ENCODE measurements at regions not wholly inside any gene's neighbourhood (a gene's known extent, or its start where the extent isn't known, plus 50 kb on each side); places are given as distances from the start of the nearest gene placed in this dataset.
"Not testable (repeated sequence)": the region's sequence is repeated elsewhere in the genome, so short reads cannot be mapped to it uniquely, and the experiment has no call there.

GRCh38 chr11:82041764-82042163 is 691.9 kb downstream of the FAM181B start:
- WGBS, 3 donors, result 73 to 81% (median 74%) methylated on average over 6 of the region's 6 CpGs
- Histone ChIP-seq H3K27ac (ENCODE audit: low read depth in 1 of 3, low read length in 2 of 3) (no peak overlapping the region), H3K4me3 (ENCODE audit: low read depth in 1 of 3, low read length in 3 of 3) (no peak overlapping the region), H3K36me3 (ENCODE audit: control insufficient read depth in 3 of 3, insufficient read depth in 2 of 3, low read depth in 1 of 3, low read length in 3 of 3) (no peaks in the 10 kb centered on the region), H3K27me3 (ENCODE audit: control insufficient read depth in 3 of 3, insufficient read depth in 3 of 3, low read length in 3 of 3) (peaks cover 0 to 2% (median 0%) of the 10 kb centered on the region in 3 donors), H3K4me1 (ENCODE audit: control insufficient read depth in 3 of 3, insufficient read depth in 2 of 3, low read depth in 1 of 3, low read length in 2 of 3) (no peaks in the 10 kb centered on the region), H3K9me3 (ENCODE audit: control insufficient read depth in 2 of 2, insufficient read depth in 1 of 2, low read depth in 1 of 2, low read length in 1 of 2) (no peaks in the 10 kb centered on the region)
- FAIRE-seq (no peak), DNase-seq (no peak)

GRCh38 chr11:82038154-82038553 is 695.5 kb downstream of the FAM181B start:
- no peak overlapping the region for H3K27ac ChIP-seq (ENCODE audit: low read depth in 1 of 3, low read length in 2 of 3)

GRCh38 chr11:82034527-82034926 is 699.1 kb downstream of the FAM181B start:
- Histone ChIP-seq H3K27ac (ENCODE audit: low read depth in 1 of 3, low read length in 2 of 3) (no peak overlapping the region), H3K9me3 (ENCODE audit: control insufficient read depth in 2 of 2, insufficient read depth in 1 of 2, low read depth in 1 of 2, low read length in 1 of 2) (no peaks in the 10 kb centered on the region), H3K27me3 (ENCODE audit: control insufficient read depth in 3 of 3, insufficient read depth in 3 of 3, low read length in 3 of 3) (no peaks in the 10 kb centered on the region), H3K4me1 (ENCODE audit: control insufficient read depth in 3 of 3, insufficient read depth in 2 of 3, low read depth in 1 of 3, low read length in 2 of 3) (no peaks in the 10 kb centered on the region), H3K4me3 (ENCODE audit: low read depth in 1 of 3, low read length in 3 of 3) (no peak overlapping the region), H3K36me3 (ENCODE audit: control insufficient read depth in 3 of 3, insufficient read depth in 2 of 3, low read depth in 1 of 3, low read length in 3 of 3) (no peaks in the 10 kb centered on the region)
- FAIRE-seq, result no peak
- DNase-seq, result no peak
- WGBS, 3 donors, result 23 to 40% (median 34%) methylated on average over 1 of the region's 1 CpG

More at GRCh38 chr11:82038154-82038553, 695.5 kb downstream of the FAM181B start:
- WGBS, 3 donors, result 53 to 56% (median 53%) methylated on average over 2 of the region's 2 CpGs
- no peak for FAIRE-seq
- DNase-seq, result no peak
- Histone ChIP-seq H3K4me3 (ENCODE audit: low read depth in 1 of 3, low read length in 3 of 3) (no peak overlapping the region), H3K9me3 (ENCODE audit: control insufficient read depth in 2 of 2, insufficient read depth in 1 of 2, low read depth in 1 of 2, low read length in 1 of 2) (no peaks in the 10 kb centered on the region), H3K27me3 (ENCODE audit: control insufficient read depth in 3 of 3, insufficient read depth in 3 of 3, low read length in 3 of 3) (no peaks in the 10 kb centered on the region), H3K36me3 (ENCODE audit: control insufficient read depth in 3 of 3, insufficient read depth in 2 of 3, low read depth in 1 of 3, low read length in 3 of 3) (no peaks in the 10 kb centered on the region), H3K4me1 (ENCODE audit: control insufficient read depth in 3 of 3, insufficient read depth in 2 of 3, low read depth in 1 of 3, low read length in 2 of 3) (no peaks in the 10 kb centered on the region)

GRCh38 chr11:82027335-82027734 is 706.3 kb downstream of the FAM181B start:
- not testable (repeated sequence) for DNase-seq; H3K27ac ChIP-seq (ENCODE audit: low read depth in 1 of 3, low read length in 2 of 3); H3K27me3 ChIP-seq (ENCODE audit: control insufficient read depth in 3 of 3, insufficient read depth in 3 of 3, low read length in 3 of 3); FAIRE-seq; H3K36me3 ChIP-seq (ENCODE audit: control insufficient read depth in 3 of 3, insufficient read depth in 2 of 3, low read depth in 1 of 3, low read length in 3 of 3); H3K4me3 ChIP-seq (ENCODE audit: low read depth in 1 of 3, low read length in 3 of 3); H3K9me3 ChIP-seq (ENCODE audit: control insufficient read depth in 2 of 2, insufficient read depth in 1 of 2, low read depth in 1 of 2, low read length in 1 of 2); H3K4me1 ChIP-seq (ENCODE audit: control insufficient read depth in 3 of 3, insufficient read depth in 2 of 3, low read depth in 1 of 3, low read length in 2 of 3)
- WGBS, 3 donors, result 77 to 89% (median 85%) methylated on average over 7 to 9 of the region's 9 CpGs

GRCh38 chr11:82024760-82025159 is 708.9 kb downstream of the FAM181B start:
- DNase-seq (no peak), FAIRE-seq (no peak)
- no peaks in the 10 kb centered on the region for H3K27me3 ChIP-seq (ENCODE audit: control insufficient read depth in 3 of 3, insufficient read depth in 3 of 3, low read length in 3 of 3)
- H3K9me3 ChIP-seq (ENCODE audit: control insufficient read depth in 2 of 2, insufficient read depth in 1 of 2, low read depth in 1 of 2, low read length in 1 of 2), result no peaks in the 10 kb centered on the region
- H3K27ac ChIP-seq (ENCODE audit: low read depth in 1 of 3, low read length in 2 of 3), result no peak overlapping the region
- no peaks in the 10 kb centered on the region for H3K36me3 ChIP-seq (ENCODE audit: control insufficient read depth in 3 of 3, insufficient read depth in 2 of 3, low read depth in 1 of 3, low read length in 3 of 3)
- WGBS, 3 donors, result 29 to 49% (median 33%) methylated on average over 1 of the region's 1 CpG
- no peak overlapping the region for H3K4me3 ChIP-seq (ENCODE audit: low read depth in 1 of 3, low read length in 3 of 3)
- H3K4me1 ChIP-seq (ENCODE audit: control insufficient read depth in 3 of 3, insufficient read depth in 2 of 3, low read depth in 1 of 3, low read length in 2 of 3), result no peaks in the 10 kb centered on the region

GRCh38 chr11:82012276-82012675 is 721.4 kb downstream of the FAM181B start:
- H3K27ac ChIP-seq (ENCODE audit: low read depth in 1 of 3, low read length in 2 of 3), result no peak overlapping the region
- FAIRE-seq, result no peak
- no peaks in the 10 kb centered on the region for H3K36me3 ChIP-seq (ENCODE audit: control insufficient read depth in 3 of 3, insufficient read depth in 2 of 3, low read depth in 1 of 3, low read length in 3 of 3)
- H3K4me3 ChIP-seq (ENCODE audit: low read depth in 1 of 3, low read length in 3 of 3), result no peak overlapping the region
- no peaks in the 10 kb centered on the region for H3K9me3 ChIP-seq (ENCODE audit: control insufficient read depth in 2 of 2, insufficient read depth in 1 of 2, low read depth in 1 of 2, low read length in 1 of 2)
- no peak for DNase-seq
- no peaks in the 10 kb centered on the region for H3K27me3 ChIP-seq (ENCODE audit: control insufficient read depth in 3 of 3, insufficient read depth in 3 of 3, low read length in 3 of 3)
- WGBS, 3 donors, result 28 to 58% (median 34%) methylated on average over 3 of the region's 3 CpGs
- no peaks in the 10 kb centered on the region for H3K4me1 ChIP-seq (ENCODE audit: control insufficient read depth in 3 of 3, insufficient read depth in 2 of 3, low read depth in 1 of 3, low read length in 2 of 3)

- no peaks in the 10 kb centered on the region for H3K36me3 ChIP-seq (ENCODE audit: control insufficient read depth in 3 of 3, insufficient read depth in 2 of 3, low read depth in 1 of 3, low read length in 3 of 3)
- no peak overlapping the region for H3K27ac ChIP-seq (ENCODE audit: low read depth in 1 of 3, low read length in 2 of 3)
- H3K9me3 ChIP-seq (ENCODE audit: control insufficient read depth in 2 of 2, insufficient read depth in 1 of 2, low read depth in 1 of 2, low read length in 1 of 2), result no peaks in the 10 kb centered on the region
- no peaks in the 10 kb centered on the region for H3K27me3 ChIP-seq (ENCODE audit: control insufficient read depth in 3 of 3, insufficient read depth in 3 of 3, low read length in 3 of 3)
- H3K4me1 ChIP-seq (ENCODE audit: control insufficient read depth in 3 of 3, insufficient read depth in 2 of 3, low read depth in 1 of 3, low read length in 2 of 3), result no peaks in the 10 kb centered on the region
- FAIRE-seq (no peak), DNase-seq (no peak)
- no peak overlapping the region for H3K4me3 ChIP-seq (ENCODE audit: low read depth in 1 of 3, low read length in 3 of 3)
- 74 to 87% (median 75%) methylated on average over 2 of the region's 2 CpGs for WGBS, 3 donors
Measured at GRCh38 chr11:82009133-82009532, 724.5 kb downstream of the FAM181B start.

- Histone ChIP-seq H3K9me3 (ENCODE audit: control insufficient read depth in 2 of 2, insufficient read depth in 1 of 2, low read depth in 1 of 2, low read length in 1 of 2) (no peaks in the 10 kb centered on the region), H3K27me3 (ENCODE audit: control insufficient read depth in 3 of 3, insufficient read depth in 3 of 3, low read length in 3 of 3) (no peaks in the 10 kb centered on the region), H3K4me3 (ENCODE audit: low read depth in 1 of 3, low read length in 3 of 3) (no peak overlapping the region), H3K27ac (ENCODE audit: low read depth in 1 of 3, low read length in 2 of 3) (no peak overlapping the region), H3K4me1 (ENCODE audit: control insufficient read depth in 3 of 3, insufficient read depth in 2 of 3, low read depth in 1 of 3, low read length in 2 of 3) (no peaks in the 10 kb centered on the region), H3K36me3 (ENCODE audit: control insufficient read depth in 3 of 3, insufficient read depth in 2 of 3, low read depth in 1 of 3, low read length in 3 of 3) (no peaks in the 10 kb centered on the region)
- DNase-seq, result no peak
- 57 to 81% (median 69%) methylated on average over 6 of the region's 6 CpGs for WGBS, 3 donors
- FAIRE-seq, result no peak
Measured at GRCh38 chr11:82007521-82007920, 726.1 kb downstream of the FAM181B start.

GRCh38 chr11:82004537-82005213 is 729.0 kb downstream of the FAM181B start:
- H3K27me3 ChIP-seq (ENCODE audit: control insufficient read depth in 3 of 3, insufficient read depth in 3 of 3, low read length in 3 of 3), result no peaks in the 10 kb centered on the region
- H3K4me3 ChIP-seq (ENCODE audit: low read depth in 1 of 3, low read length in 3 of 3), result no peak overlapping the region
- H3K27ac ChIP-seq (ENCODE audit: low read depth in 1 of 3, low read length in 2 of 3), result no peak overlapping the region
- 79 to 87% (median 79%) methylated on average over 4 of the region's 4 CpGs for WGBS, 3 donors
- H3K4me1 ChIP-seq (ENCODE audit: control insufficient read depth in 3 of 3, insufficient read depth in 2 of 3, low read depth in 1 of 3, low read length in 2 of 3), result no peaks in the 10 kb centered on the region
- FAIRE-seq, result no peak
- no peaks in the 10 kb centered on the region for H3K36me3 ChIP-seq (ENCODE audit: control insufficient read depth in 3 of 3, insufficient read depth in 2 of 3, low read depth in 1 of 3, low read length in 3 of 3)
- DNase-seq, result no peak
- no peaks in the 10 kb centered on the region for H3K9me3 ChIP-seq (ENCODE audit: control insufficient read depth in 2 of 2, insufficient read depth in 1 of 2, low read depth in 1 of 2, low read length in 1 of 2)

Data from small intestine (tissue), 7 donors.